ENCODE measurements at regions not wholly inside any gene's neighbourhood (a gene's known extent, or its start where the extent isn't known, plus 50 kb on each side); places are given as distances from the start of the nearest gene placed in this dataset.

- DNase-seq (ENCODE audit: low read depth in 3 of 3) = no peak
Observed at GRCh38 chr13:105063676-105064075, 1471.8 kb downstream of the EFNB2 start.

GRCh38 chr13:105059786-105060185 lies 1475.7 kb downstream of the EFNB2 start:
- no peak for DNase-seq (ENCODE audit: low read depth in 3 of 3)

DNA sequence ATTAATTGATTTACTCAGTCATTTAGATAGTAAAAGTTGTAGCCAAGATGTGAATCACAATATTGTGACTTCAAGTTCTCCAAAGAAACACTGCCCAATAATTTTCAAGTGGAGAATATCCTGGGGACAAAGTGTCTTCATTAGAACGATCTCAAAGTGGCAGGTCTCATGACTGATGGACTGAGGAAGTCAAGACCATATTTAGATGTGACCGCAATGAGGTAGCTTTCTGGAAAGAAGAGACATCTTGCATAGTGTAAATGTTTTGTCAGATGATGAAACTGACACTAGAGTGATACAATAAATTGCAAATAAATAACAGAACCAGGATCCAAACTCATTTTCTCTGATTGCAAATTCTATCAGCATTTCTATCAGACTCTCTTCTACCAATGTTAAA lies 1476.9 kb downstream of the EFNB2 start:
- DNase-seq (ENCODE audit: low read depth in 3 of 3) = no peak

DNA sequence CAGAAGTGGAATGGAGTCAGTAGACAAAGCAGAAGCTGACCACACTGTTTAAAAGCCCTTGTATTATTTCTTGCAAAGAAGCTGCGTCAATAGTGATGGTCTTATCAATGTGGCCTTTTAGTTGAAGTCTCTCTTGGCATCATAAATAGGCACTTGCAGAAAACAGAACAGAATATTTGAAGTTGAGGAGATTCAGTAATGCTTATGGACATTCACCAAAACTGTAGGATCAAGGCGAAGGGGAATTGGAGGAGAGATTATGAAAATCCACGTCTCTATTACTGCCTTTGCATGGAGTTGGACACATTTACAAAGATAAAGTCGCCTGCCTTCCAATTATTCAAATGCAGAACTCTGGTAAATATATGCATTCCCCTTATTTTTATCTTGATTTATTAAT lies 1482.8 kb downstream of the EFNB2 start:
- no peak for DNase-seq (ENCODE audit: low read depth in 3 of 3)

DNA sequence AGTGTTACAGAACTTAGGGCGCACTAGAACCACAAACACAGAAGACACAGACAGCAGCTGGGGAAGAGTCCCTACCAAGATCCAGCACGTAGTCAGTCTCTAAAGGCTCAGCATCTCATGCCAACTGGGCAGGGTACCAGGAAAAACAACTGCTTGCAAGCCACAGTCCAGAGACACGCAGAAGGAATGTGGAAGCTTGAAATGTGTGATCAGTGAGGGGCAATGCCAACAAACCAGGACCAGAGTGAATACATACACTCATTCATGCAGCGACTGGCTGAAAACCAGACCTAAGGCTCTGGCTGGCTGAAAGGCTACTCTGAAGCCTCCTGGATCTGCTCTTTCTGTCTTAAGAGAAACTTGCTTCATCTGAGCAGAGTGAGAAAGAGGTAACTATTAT lies 1484.8 kb downstream of the EFNB2 start:
- DNase-seq (ENCODE audit: low read depth in 3 of 3) = no peak

DNA sequence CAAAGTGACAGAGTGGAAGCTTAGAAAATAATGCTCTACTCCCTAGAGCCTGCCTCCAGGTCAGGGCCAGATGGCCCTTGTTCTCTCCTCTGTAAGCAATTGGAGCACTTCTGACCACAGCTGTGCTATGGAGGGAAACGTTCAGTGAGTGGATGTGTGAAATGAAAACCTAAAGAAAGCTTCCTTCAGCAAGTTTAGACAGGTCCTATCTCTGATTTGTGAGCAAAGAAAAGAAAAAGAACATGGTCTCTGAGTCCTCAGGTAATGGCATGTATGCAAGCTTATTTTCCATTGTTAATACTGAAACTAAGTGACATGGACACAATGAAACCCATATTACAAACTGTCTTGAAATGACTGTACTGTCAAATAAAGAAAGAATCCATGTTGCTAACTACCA lies 1486.8 kb downstream of the EFNB2 start:
- no peak for DNase-seq (ENCODE audit: low read depth in 3 of 3)

DNA sequence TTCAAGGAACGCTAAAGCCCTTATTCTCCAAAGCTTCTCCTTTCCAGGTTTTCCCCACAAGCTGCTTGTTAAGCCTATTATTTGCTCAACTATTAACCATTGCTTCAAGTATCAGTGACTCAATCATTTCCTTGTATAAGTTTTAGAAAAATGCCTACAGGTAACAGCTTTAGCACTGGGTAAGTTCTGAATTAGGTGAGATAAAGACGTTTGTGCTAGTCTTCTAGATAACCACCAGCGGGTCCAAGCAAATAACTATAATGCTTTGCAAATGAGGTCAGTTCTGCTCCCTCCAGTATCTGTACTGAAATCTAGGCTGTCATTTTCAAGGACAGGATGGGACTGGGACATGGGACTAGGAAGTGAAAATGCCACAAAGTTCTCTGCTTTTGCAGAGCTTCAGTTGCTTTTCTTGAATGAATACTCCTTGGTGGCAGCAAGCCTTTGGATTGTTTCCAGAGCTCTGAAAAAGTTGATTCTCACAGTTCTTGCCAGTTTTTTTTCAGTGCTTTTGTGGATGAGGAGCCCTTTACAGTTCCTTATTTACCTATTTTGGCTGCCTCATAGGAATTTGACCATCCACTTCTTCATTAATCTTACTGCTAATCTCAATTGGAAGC lies 1487.7 kb downstream of the EFNB2 start:
- DNase-seq (ENCODE audit: low read depth in 3 of 3) = no peak

- DNase-seq (ENCODE audit: low read depth in 3 of 3) = no peak
Observed at GRCh38 chr13:105037110-105037509, 1498.4 kb downstream of the EFNB2 start.

GRCh38 chr13:105035092-105035491 lies 1500.4 kb downstream of the EFNB2 start:
- DNase-seq (ENCODE audit: low read depth in 3 of 3) = no peak

DNA sequence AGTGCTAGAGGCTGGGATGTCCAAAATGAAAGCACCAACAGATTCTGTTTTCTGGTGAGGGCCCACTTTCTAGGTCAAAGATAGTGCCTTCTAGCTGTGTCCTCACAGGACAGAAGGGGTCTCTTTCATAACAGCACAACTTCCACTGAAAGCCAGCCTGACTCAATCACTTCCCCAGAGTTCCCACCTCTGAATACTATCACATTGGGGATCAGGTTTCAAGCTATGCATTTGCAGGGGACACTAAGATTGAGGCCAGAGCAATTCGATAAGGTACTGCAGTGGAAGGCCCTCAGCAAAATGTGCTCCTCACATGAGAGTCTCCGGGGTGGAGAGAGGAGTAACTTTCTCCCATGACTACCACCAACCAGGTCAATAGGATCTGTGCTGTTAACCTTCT lies 1501.5 kb downstream of the EFNB2 start:
- no peak for DNase-seq (ENCODE audit: low read depth in 3 of 3)

DNA sequence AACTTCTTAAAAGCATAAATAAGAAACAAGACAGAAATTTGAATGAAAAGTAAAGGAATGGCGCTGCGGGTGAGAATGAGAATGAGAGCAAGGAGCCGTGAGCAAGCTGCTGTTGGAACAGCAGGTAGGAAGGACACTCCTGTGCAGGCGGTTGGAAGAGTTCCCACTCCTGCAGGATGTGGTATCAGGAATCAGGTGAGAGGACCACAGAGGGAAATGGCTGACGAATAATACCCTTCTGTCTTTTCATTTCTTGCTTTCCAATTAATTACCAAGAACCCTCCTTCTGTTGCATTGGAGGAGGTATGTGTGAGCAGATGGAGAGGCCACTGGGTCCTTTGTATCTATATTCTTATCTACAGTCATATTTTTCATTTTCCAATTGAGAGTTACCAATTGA lies 1504.2 kb downstream of the EFNB2 start:
- DNase-seq (ENCODE audit: low read depth in 3 of 3) = no peak

DNA sequence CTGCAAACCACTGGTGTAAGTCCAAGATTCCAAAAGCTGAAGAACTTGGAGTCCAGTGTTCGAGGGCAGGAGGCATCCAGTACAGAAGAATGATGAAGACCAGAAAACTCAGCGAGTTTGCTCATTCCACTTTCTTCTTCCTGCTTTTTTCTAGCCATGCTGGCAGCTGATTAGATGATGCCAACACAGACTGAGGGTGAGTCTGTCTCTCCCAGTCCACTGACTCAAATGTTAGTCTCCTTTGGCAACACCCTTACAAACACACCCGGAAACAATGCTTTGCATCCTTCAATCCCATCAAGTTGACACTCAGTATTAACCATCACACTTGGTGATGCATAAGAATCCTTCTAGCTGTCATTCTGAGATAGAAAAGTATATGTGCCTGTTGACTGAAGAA lies 1504.6 kb downstream of the EFNB2 start:
- DNase-seq (ENCODE audit: low read depth in 3 of 3) = no peak

GRCh38 chr13:105019073-105019472 lies 1516.4 kb downstream of the EFNB2 start:
- DNase-seq (ENCODE audit: low read depth in 3 of 3) = no peak

- no peak for DNase-seq (ENCODE audit: low read depth in 3 of 3)
Observed at GRCh38 chr13:105016266-105016665, 1519.2 kb downstream of the EFNB2 start.

DNA sequence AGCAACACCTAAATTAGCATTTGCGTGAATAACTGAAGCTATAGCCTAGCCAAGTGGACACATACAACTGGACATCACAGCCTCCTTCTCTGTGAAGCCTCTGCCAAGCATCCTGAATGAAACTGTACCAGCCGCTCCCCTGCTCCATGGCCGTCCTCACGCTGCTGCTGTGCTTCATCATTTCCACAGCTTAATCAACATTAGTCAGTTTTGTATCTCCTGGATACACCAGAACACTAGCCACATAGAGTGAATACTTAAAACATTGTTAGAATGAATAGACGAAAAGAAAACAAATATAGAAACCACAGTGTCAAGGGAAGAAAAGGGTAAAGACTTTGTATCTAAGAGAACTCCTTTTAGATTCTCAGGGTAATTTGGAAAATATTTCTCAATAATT lies 1526.9 kb downstream of the EFNB2 start:
- no peak for DNase-seq (ENCODE audit: low read depth in 3 of 3)

GRCh38 chr13:105007166-105007808 lies 1528.2 kb downstream of the EFNB2 start:
- DNase-seq (ENCODE audit: low read depth in 3 of 3) = no peak

DNA sequence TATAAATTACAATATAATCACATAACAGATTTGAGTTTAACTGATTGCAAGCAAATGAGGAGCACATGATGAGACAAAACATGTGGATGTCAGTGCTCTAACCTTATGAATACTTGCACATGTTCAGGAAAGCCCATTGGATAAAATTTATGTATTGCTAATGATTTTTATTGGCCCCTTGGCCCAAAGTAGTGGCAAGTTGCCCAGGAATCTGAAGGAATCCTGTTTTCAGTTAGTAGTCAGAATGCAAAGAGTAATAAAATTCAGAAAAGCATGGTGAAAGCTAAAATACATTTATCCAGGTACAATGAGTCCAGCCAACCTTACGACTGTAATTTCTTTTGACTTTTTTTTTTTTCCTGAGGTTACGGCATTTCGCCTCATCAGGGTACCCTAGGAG lies 1539.4 kb downstream of the EFNB2 start:
- DNase-seq (ENCODE audit: low read depth in 3 of 3) = no peak

GRCh38 chr13:104993708-104994107 lies 1541.8 kb downstream of the EFNB2 start:
- no peak for DNase-seq (ENCODE audit: low read depth in 3 of 3)

- DNase-seq (ENCODE audit: low read depth in 3 of 3) = no peak
Observed at GRCh38 chr13:104987621-104988020, 1547.8 kb downstream of the EFNB2 start.

DNA sequence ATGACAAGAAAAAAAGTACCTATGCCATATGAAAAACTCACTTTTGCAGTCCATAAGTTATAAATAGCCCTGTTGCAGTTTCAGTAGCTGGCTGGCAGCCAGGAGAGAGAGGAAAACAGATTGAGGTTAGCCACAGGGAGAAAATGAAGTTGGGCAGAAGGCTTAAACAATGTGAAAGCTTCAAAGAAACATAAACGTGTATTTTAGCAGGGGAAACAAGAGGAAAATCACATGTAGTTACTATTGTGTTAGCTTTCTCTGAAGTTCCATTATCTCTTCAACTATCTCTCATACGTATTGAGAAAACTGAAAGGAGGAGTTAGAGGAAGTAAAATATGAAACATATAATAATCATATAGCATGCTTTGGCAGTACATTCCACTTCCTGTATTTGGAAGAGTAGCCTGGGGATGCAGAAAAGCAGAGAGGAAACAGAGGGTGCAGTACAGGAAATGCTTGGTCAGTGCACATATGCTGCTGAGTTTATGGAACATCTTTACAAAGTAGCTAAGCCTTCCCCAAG lies 1551.1 kb downstream of the EFNB2 start:
- peak in 1 of 3 experiments; percentile 26 for DNase-seq (ENCODE audit: low read depth in 3 of 3)

GRCh38 chr13:104983601-104984000 lies 1551.9 kb downstream of the EFNB2 start:
- DNase-seq (ENCODE audit: low read depth in 3 of 3) = no peak

GRCh38 chr13:104980586-104980985 lies 1554.9 kb downstream of the EFNB2 start:
- no peak for DNase-seq (ENCODE audit: low read depth in 3 of 3)

DNA sequence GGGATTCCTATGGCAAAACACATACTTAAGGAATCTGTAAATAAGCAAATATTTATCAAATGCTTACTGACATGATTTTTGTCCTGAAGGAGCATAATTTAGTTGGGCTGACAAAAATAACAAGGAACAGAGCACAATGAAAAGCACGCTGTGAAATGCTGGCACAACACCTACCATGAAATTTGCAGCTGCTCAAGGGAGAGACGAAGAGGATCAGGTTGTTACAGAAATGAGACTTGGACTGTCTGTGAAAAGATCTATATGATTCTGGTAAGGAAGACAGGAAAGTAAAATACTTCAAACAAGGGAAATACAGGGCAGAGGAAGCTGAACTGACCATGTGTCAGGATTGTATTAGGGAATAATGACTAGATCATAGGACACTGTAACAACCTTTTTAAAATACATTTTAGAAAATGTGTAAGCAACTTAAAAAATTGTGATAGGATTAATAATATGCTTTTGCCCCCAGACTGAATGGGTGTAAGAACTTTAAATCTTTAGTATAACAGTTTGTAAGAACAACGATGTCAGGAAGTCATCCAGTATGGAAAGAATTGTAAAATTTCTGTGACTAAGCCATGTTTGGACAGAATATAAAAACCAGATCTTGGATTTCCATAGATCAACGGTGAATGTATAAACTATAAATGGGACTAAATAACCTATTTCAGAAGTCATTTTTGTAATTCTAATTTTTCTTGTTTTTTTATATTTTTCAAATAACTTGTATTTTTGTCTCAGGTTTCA lies 1556.0 kb downstream of the EFNB2 start:
- no peak for DNase-seq (ENCODE audit: low read depth in 3 of 3)
